MM.1S (cell line): ENCODE measurements at regions not wholly inside any gene's neighbourhood (a gene's known extent, or its start where the extent isn't known, plus 50 kb on each side); places are given as distances from the start of the nearest gene placed in this dataset.

ENCODE experiments used
- CTCF ChIP-seq: fragments of 300-600 bp; sonication (generic); IDR thresholded peaks from 2 replicates; pipeline ENCODE4 v1.5.1; 2016; ENCODE audit warnings: antibody characterized with exemption, low read length, mixed read lengths
- EZH2 ChIP-seq: fragments of 300-600 bp; sonication (generic); optimal IDR thresholded peaks from 2 replicates; pipeline ENCODE3; 2017; ENCODE audit warnings: low read depth, mild to moderate bottlenecking, antibody characterized with exemption, low read length, mixed read lengths
- EZH2phosphoT487 ChIP-seq: fragments of 300-600 bp; sonication (generic); IDR thresholded peaks from 2 replicates; pipeline ENCODE4 v1.6.1; 2018; ENCODE audit warnings: antibody characterized with exemption, low read length

- no peak for TF ChIP-seq CTCF
- no peak for TF ChIP-seq EZH2
- no peak for TF ChIP-seq EZH2phosphoT487
These were observed 78.8 kb upstream of the NRXN3 start for GRCh38 chr14:78091361-78091760.
